HG03175 (cell line): ENCODE measurements at regions not wholly inside any gene's neighbourhood (a gene's known extent, or its start where the extent isn't known, plus 50 kb on each side); places are given as distances from the start of the nearest gene placed in this dataset.
"Not testable (repeated sequence)": the region's sequence is repeated elsewhere in the genome, so short reads cannot be mapped to it uniquely, and the experiment has no call there.

Source experiments
- ATAC-seq: cut with Tn5 transposase; IDR thresholded peaks from one replicate; pipeline ENCODE4 v1.9.1; 2021; ENCODE audit warnings: mild to moderate bottlenecking, moderate library complexity; ENCODE audit not compliant: unreplicated experiment

DNA sequence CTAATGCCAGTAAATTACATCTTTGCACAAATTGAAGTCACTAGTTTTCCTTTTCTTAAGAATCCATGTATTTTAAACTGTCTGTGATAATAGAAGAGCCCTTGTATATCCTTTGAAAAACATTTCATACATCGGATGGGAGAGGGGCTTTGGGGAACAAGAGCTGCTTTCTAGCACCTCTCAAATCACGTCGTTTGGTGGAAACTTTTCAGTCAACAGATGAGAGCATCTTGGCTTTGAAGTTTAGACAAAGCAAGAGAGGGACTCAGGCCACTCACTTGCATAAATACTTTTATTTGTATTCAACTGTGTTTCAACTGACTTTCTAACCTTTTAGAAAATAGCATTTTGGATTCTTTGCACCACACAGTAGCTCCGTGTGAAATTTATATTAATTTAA lies 502.3 kb upstream of the IMPG1 start:
- ATAC-seq = no peak

DNA sequence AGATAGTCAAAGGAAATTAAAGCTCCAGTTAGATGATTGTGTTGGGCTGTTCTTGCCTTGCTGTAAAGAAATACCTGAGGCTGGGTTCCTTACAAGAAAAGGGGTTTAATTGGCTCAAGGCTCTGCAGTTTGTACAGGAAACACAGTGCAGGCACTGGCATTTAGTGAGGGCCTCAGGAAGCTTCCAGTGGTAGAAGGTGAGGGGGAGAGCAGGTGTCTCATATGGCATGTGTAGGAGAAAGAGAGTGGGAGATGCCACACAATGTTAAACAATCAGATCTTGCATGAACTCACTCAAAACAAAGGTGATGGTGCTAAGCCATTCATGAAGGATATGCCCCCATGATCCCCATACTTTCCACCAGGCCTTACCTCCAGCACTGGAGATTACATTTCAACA lies 493.5 kb upstream of the IMPG1 start:
- ATAC-seq = no peak

DNA sequence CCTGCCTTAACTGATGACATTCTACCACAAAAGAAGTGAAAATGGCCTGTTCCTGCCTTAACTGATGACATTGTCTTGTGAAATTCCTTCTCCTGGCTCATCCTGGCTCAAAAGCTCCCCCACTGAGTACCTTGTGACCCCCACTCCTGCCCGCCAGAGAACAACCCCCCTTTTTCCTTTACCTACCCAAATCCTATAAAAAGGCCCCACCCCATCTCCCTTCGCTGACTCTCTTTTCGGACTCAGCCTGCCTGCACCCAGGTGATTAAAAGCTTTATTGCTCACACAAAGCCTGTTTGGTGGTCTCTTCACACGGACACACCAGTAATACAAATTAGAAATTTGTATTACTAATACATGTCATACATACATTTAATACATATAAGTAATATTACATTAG lies 489.9 kb upstream of the IMPG1 start:
- ATAC-seq = not testable (repeated sequence)

DNA sequence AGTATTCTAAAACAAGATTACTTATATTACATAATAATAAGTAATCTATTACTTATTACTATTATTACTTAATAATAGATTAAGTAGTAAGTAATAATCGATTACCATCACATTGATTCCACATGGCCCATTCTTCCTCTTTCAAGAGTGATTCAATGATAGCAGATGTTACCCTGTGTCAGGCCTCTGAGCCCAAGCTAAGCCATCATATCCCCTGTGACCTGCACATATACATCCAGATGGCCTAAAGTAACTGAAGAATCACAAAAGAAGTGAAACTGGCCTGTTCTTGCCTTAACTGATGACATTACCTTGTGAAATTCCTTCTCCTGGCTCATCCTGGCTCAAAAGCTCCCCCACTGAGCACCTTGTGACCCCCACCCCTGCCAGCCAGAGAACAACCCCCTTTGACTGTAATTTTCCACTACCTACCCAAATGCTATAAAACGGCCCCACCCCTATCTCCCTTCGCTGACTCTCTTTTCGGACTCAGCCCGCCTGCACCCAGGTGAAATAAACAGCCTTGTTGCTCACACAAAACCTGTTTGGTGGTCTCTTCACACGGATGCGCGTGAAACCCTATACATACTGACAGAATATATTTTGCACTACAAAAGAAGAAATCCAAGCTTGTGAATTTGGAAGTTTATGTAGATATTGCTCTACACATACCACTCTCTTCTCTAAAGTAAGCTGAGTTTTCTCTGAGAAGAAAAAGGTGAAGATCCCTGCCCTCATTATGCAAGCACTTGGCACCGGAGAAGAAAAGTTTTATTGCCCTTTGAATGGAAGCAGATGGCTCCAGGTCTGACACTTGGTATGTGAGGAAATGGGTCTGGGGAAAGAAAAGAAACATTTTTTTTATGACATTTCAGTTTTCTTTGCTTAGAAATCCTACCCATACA lies 488.6 kb upstream of the IMPG1 start:
- not testable (repeated sequence) for ATAC-seq

DNA sequence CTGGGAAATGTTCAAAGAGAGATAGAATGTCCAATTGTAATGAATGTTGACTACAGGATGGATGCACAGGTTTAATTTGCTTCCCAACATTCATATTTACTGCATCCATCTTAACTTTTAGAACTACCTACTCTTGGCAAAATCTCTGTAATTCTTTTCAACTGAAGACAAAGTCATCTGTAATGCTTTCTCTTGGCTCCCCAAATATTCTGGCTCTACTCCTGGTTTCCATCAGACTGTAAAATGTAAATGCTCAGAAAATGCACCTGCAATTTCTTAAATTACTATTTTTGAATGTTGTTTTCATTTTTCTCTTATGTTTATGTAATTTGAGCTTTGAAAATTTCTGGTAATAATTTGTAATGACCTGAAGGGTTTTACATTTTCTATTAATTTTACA lies 480.8 kb upstream of the IMPG1 start:
- no peak for ATAC-seq

DNA sequence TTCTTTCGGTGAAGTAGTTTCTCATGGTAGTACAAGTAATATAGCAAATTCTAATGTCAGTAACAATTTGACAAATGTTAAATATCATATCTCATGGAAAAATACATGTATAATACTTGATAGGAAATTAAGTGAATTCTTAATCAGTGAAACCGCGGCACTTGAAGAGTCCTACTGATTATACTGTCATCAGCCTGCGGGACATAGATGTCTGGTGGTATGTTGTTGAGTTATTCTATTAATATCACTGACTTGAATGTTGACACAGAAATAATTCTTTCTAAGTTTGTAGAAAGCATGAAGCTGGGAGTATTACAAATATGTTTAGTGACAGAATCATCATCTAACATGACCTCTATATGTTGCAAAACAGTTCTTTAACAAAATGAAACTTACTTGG lies 479.8 kb upstream of the IMPG1 start:
- no peak for ATAC-seq

DNA sequence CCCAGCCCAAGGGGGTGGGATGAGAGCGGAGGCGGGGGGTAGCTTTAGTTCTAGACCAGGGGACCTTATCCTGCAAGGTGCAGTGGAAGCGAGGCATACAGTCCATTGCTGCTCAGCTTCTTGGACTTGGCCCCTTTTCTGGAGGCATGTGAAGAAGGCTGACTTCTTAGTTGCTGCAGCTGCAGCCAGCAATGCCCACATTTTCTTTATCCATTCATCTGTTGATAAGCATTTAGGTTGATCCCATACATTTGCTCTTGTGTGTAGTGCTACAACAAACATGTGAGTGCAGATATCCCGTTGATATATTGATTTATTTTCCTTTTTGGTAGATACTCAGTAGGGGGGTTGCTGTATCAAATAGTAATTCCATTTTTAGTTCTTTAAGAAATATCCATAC lies 461.2 kb upstream of the IMPG1 start:
- no peak for ATAC-seq

DNA sequence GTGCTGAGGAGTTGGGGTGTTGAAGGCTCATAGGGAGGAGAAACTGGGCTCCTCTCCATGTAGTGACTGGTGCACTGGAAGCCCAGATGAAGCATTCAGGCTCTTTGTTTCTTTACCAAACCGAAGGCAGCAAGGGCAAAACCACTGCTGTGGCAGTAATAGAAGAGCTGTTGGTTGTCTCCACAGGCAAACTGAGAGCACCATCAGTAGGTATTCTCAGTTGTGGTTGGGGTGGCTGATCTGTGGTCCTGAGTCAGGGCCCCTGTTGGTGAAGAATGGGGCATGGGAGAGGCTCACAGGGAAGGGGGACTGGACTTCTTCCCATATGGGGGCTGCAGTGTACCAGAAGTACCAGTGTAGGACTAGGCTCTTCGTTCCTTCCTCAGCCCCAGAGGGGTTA lies 460.2 kb upstream of the IMPG1 start:
- no peak for ATAC-seq

DNA sequence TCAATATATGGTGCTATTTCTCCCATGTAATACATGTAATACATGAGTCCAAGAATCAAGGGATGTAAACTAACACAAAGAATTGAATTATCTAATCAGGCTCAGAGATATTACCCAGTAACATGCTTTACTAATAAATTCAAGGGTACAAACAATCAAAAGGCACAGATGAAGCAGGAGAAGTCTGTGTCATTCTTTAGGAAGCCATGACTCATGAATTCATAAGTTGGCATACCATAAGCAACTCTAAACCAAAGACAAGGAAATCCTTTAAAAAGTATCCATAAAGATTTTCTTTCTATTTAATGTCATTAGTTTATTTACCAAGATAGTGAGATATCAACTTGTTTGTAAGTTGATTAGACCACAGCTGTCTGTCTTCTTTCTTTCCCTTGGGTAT lies 446.0 kb upstream of the IMPG1 start:
- ATAC-seq = no peak

DNA sequence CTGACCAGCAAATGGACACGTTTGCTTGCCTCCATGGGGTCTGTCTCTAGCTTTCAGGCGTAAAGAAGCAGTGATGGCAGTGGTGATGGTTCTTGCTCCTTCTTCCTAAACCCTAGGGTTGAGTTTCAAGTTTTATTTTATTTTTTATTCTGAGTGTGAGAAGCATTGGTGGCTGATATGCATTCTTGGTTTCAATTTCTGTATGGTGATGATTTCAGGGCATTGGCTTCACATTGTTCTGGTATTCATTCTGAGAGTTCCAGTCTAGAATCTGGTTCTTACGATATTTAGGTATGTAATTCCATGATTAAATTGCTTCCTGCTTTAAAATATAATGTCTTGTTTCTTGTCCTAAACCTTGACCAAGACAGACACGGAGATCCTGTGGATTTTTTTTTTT lies 444.5 kb upstream of the IMPG1 start:
- ATAC-seq = no peak

DNA sequence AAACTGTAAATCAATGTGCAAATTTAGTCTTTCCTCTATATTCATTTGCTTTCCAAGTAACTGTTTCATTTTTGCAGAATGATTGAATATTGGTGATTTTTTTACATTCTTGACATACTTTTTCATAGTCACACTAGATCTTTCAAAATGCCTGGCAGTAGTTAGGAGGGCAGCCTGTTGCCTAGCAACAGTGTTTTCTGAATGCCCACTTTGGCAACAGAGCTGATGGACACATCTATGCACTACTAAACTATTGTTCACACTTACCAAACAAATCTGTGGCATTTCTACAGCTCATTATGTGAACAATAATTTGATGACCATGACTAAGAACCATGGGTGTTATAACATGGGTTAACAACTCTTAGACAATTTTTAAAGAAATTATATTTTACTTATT lies 438.0 kb upstream of the IMPG1 start:
- no peak for ATAC-seq

DNA sequence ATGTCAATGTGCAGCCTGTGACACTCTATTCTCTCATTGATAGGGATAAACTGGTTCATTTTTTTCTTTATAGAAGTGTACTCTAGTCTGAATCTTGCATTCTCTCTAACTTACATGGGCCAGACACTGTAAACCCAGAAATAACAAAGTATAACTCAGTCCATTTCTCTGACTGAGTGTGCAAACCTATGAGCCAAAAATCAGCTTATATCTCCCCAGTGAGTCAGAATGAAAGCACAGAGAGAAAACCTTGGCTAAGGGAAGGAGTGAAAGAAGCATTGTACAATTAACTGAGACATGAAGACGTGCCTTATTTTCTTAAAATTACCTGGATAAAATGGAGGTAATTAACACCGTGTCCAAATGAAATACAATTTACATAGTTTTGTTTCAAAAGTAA lies 436.9 kb upstream of the IMPG1 start:
- ATAC-seq = no peak

DNA sequence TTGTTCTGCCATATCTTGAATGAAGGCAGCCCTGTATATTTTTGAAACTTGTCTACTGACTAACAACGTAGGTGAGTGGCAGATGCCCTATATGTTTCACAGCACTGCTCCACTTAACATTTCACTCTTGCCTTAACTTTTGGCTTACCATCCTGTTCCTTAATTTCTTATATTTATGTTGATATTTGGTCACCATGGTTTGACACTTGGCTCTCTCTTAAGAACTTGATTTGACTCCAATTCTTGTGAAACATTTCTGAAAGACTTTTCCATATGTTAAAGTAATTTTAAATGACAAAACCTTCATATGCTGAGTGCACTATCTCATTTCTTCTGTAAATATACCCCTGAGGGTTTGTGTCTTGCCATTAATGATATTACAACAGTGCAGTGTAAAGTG lies 434.3 kb upstream of the IMPG1 start:
- ATAC-seq = no peak

DNA sequence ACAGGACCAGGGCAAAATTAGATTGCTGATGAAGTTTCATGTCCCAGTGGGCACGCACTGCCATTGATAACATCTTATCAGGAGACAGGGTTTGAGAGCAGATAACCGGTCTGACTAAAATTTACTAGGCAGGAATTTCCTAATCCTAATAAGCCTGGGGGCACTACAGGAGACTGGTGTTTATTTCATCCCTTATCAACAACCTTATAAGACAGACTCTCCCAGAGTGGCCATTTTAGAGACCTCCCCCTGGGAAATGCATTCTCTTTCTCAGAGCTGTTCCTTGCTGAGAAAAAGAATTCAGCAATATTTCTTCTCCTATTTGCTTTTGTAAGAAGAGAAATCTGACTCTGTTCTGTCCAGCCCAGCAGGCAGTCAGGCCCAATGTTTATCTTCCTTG lies 423.4 kb upstream of the IMPG1 start:
- no peak for ATAC-seq

DNA sequence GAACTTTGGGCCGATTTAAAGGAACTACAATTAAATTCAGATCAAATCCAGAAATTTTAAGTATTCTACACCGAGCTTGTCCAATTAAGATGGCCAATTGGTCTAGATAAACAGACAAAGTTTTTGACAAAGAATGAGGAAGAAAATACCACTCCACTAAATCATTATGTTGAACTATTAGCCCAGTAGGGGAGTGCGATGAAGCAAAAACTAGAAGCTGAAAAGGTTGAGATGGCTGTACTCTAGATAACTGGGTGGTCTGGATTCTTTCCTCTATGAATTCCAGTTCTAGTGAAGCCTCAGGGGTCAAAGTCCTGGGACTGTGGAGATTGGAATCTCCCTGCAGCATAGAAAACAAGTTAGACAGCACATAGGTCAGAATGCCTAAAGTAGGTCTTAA lies 418.9 kb upstream of the IMPG1 start:
- not testable (repeated sequence) for ATAC-seq

DNA sequence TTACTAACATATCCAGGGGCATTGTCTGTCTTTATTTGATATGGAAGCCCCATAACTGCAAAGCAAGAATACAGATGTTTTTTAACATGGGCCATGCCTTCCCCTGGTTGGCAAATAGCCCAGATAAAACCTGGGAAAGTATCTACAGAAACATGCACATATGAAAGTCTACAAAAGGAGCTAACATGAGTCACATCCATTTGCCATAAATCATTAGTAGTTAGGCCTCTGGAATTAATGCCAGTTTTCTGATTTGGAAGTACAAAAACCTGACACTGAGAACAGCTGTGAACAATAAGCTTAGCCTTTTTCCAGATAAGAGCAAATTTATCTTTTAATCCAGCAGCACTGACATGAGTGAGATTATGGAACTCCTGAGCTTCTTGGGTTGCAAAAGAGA lies 418.0 kb upstream of the IMPG1 start:
- ATAC-seq = no peak

DNA sequence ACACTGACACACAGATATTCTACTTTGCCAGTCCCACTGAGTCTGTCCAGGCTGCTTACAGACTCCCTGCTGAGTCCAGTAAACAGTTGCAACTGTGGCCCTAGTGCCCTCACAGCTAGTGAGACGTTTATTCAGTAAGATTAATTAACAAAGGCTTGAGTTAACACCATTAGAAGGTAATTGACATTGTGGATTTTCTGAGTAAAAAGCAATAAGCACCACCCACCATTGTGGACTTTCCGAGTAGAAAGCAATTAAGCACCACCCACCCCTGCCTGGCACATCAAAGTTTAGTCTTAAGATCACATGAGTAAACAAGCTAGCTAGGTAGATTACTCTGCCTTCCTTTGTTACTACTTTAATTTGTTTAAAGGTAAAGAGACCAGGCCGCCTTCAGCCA lies 408.6 kb upstream of the IMPG1 start:
- no peak for ATAC-seq

DNA sequence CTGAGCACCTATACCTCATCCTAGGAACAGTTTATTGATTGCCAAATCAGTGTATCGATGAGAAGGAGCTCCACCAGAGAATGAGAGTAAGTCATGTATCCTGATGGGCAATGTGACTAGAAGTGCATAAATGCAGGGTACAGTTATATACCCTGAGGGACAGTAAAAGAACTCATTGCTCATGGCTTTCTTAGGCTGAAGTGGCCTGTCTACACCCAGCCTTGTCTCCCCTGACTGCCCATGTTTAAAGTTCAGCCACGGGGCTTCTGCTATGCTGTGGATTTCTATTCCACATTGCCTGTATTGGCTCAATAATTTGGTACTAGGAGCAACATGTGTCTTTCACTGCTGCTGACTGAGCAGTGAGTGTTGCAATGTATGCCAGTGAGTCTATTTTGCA lies 400.4 kb upstream of the IMPG1 start:
- no peak for ATAC-seq

DNA sequence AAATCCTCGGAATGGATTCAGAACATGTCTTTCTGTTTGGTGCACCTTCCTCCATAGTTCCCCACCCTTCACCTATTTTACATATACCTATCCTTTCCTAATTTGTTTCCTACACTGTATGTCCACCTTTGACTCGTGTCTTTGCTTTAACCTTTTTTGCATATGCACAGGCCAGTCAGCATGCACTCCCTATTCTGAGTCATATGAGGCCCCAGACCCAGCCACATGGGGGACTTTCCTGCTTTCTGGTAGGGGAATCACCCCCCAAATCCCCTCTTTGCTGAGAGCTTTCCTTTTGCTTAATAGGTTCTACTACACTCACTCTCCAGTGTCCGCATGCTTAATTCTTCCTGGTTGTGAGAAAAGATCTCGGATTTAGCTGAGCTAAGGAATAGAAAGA lies 393.8 kb upstream of the IMPG1 start:
- ATAC-seq = no peak

DNA sequence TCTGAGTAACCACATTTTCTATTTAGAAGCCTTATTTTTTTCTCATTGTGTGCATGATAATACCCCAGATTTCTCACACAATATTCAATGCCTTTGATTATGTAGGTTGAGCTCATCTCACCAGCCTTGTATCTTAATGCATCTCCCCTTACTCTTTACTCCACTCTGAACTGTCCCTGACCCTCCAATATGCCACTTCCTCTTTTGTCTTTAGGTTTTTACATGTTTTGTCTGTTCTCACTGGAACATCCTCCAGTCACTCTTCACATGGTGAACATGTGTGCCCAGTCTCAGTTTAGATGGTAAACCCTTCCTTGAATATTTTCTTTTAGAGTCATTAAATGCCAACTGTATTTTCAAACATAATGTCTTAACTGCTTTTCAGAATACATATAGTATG lies 392.9 kb upstream of the IMPG1 start:
- ATAC-seq = no peak

DNA sequence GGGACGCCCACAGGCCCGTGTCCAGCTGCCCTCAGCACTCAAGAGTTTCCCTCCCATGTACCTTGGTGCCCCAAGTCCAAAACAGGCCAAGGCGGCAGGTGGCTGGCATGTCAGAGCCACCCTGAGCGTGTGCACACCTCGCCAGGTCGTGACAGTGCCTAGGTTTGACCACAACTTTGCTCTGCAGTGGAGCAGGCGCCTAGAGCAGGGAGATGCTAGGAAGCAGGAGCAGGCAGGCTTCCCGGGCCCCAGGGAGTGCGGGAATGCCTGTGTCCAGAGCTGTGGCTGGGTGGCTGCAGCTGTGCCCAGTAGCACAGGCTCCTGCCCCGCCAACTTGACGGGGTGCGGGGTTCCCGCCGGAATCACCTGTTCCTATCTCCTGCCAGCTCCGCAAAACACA lies 380.8 kb upstream of the IMPG1 start:
- no peak for ATAC-seq

DNA sequence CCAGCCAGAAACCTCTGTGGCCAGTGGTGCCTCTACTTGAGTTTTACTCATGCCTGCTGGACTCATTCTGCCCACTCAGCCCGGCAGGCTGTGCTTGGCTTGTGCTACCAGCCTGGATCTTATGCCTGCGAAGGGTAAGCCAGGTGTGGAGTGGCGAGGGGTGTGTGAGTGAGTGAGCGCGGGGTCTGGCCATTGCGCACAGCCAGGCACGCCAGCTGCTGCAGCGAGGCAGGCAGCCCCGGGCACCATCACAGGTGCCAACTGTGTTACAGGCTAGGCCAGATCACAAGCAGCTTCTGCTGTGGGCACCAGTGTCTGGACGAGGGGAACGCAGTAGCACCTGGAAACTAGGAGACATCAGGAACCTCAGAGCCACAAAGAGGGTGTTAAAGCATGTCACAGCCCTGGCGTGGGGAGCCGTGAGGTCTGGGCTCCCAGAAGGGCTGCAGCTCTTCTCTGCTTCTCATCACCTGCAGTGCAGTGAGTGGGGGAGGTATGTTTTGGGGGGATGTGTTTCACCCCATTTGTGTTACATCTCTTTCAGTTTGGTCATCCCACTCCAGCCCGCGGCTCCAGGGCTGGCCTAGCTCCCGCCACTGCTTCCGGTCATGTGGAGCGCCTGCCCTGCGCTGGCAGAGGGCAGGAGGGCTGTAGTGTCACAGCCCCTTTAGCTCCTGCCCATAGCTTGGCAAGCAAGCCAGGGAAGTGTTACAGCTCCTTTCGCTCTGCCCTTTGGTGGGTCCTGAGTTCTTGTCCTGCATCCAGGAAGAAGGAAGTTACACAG lies 379.7 kb upstream of the IMPG1 start:
- ATAC-seq = no peak
